PC-9 (cell line): ENCODE measurements at regions not wholly inside any gene's neighbourhood (a gene's known extent, or its start where the extent isn't known, plus 50 kb on each side); places are given as distances from the start of the nearest gene placed in this dataset.

Experiments used
- EZH2 ChIP-seq: fragments of 200-600 bp; sonication (generic); IDR thresholded peaks from 2 replicates; pipeline ENCODE4 v1.8.0; 2017; ENCODE audit warnings: antibody characterized with exemption, low read depth
- TF ChIP-seq, protein P1 (sequence below): fragments of 200-600 bp; sonication (generic); conservative IDR thresholded peaks from 2 replicates; pipeline ENCODE4 v1.6.1; 2017; ENCODE audit warnings: mixed run types, antibody characterized with exemption, mild to moderate bottlenecking, moderate library complexity

DNA sequence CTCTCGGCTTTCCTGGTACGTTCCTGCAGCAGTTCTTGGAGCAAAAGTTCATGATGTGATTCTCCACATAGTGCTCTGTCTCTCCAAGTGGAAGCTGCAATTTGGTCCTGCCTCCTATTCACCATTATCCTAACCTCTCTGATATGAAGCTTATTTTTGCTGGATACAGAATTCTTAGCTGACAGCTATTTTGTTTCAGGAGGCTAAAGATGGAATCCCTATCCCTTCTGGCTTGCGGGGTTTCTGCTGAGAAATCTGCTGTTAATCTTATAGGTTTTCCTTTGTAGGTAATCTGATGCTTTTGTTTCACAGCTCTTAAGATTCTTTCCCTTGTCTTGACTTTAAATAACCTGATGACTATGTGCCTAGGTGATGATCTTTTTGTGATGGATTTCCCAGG lies 181.6 kb upstream of the VLDLR start:
- TF ChIP-seq, protein P1, sequence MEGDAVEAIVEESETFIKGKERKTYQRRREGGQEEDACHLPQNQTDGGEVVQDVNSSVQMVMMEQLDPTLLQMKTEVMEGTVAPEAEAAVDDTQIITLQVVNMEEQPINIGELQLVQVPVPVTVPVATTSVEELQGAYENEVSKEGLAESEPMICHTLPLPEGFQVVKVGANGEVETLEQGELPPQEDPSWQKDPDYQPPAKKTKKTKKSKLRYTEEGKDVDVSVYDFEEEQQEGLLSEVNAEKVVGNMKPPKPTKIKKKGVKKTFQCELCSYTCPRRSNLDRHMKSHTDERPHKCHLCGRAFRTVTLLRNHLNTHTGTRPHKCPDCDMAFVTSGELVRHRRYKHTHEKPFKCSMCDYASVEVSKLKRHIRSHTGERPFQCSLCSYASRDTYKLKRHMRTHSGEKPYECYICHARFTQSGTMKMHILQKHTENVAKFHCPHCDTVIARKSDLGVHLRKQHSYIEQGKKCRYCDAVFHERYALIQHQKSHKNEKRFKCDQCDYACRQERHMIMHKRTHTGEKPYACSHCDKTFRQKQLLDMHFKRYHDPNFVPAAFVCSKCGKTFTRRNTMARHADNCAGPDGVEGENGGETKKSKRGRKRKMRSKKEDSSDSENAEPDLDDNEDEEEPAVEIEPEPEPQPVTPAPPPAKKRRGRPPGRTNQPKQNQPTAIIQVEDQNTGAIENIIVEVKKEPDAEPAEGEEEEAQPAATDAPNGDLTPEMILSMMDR = no peak
- TF ChIP-seq EZH2 = no peak
